A549 (cell line): ENCODE measurements at regions not wholly inside any gene's neighbourhood (a gene's known extent, or its start where the extent isn't known, plus 50 kb on each side); places are given as distances from the start of the nearest gene placed in this dataset.

Source experiments
- CHD4 ChIP-seq: fragments of 200-600 bp; sonication (generic); IDR thresholded peaks from 2 replicates; pipeline ENCODE4 v1.6.1; 2016; ENCODE audit warnings: antibody characterized with exemption, mild to moderate bottlenecking, borderline replicate concordance
- EP300 ChIP-seq, 2 experiments: fragments of >200 bp; sonication (Bioruptor Twin); formaldehyde crosslinking; IDR thresholded peaks; 2 replicates in 1 of 2; 3 replicates in 1 of 2; pipeline ENCODE4 v1.6.1; 2016 to 2017
- JUNB ChIP-seq: fragments of >200 bp; sonication (Bioruptor Twin); formaldehyde crosslinking; IDR thresholded peaks from 2 replicates; pipeline ENCODE4 v1.6.1; 2016
- KDM5A ChIP-seq: fragments of 200-600 bp; sonication (generic); IDR thresholded peaks from 2 replicates; pipeline ENCODE4 v1.6.1; 2016; ENCODE audit warnings: antibody characterized with exemption, mild to moderate bottlenecking
- PHF8 ChIP-seq: fragments of 200-600 bp; sonication (generic); IDR thresholded peaks from 2 replicates; pipeline ENCODE4 v1.6.1; 2016; ENCODE audit warnings: low read depth, mild to moderate bottlenecking, antibody characterized with exemption, moderate library complexity, borderline replicate concordance
- POLR2A ChIP-seq: IDR thresholded peaks from 2 replicates; pipeline ENCODE4 v1.6.1; 2012; ENCODE audit warnings: mild to moderate bottlenecking, low read length
- RCOR1 ChIP-seq: fragments of 150-350 bp; IDR thresholded peaks from 2 replicates; pipeline ENCODE4 v1.6.1; 2014; ENCODE audit warnings: antibody characterized with exemption, low read length, low read depth
- RFX5 ChIP-seq: fragments of 450-650 bp; IDR thresholded peaks from 2 replicates; pipeline ENCODE4 v1.7.1; 2014; ENCODE audit warnings: antibody characterized with exemption, mild to moderate bottlenecking, moderate library complexity
- SMC3 ChIP-seq: fragments of >200 bp; sonication (Bioruptor Twin); formaldehyde crosslinking; IDR thresholded peaks from 3 replicates; pipeline ENCODE4 v1.6.1; 2018; ENCODE audit warnings: inconsistent platforms
- TF ChIP-seq, protein P1 (sequence below): fragments of >200 bp; sonication (Bioruptor Twin); formaldehyde crosslinking; IDR thresholded peaks from 3 replicates; pipeline ENCODE4 v1.5.1; 2016
- TF ChIP-seq, protein P2 (sequence below): fragments of >200 bp; sonication (Bioruptor Twin); formaldehyde crosslinking; IDR thresholded peaks from 2 replicates; pipeline ENCODE4 v1.6.1; 2016
- TF ChIP-seq, protein P3 (sequence below): fragments of >200 bp; sonication (Bioruptor Twin); formaldehyde crosslinking; IDR thresholded peaks from 3 replicates; pipeline ENCODE4 v1.6.1; 2016
- TF ChIP-seq, protein P4 (sequence below): fragments of 150-350 bp; IDR thresholded peaks from 2 replicates; pipeline ENCODE4 v1.6.1; 2014; ENCODE audit warnings: low read depth, mild to moderate bottlenecking, low read length

DNA sequence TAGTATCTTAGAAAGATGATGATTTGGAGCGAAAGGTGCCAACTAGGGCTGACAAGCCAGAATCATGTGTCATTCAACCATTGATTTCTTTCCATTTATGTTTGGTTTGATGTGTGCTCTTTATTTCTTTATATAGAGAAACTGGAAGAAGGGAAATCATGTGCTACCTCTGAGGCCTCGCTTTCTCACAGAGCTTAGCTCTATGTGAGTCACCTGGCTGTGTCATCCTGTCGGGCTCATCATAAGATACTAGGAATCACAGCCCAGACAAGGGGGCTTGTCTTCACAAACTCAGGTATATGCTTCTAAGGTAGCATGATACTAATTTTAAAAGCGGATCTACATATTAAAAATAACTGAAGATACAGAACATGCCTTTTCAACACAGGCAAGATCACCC, 81.7 kb upstream of the GPM6B start:
- TF ChIP-seq, protein P1, sequence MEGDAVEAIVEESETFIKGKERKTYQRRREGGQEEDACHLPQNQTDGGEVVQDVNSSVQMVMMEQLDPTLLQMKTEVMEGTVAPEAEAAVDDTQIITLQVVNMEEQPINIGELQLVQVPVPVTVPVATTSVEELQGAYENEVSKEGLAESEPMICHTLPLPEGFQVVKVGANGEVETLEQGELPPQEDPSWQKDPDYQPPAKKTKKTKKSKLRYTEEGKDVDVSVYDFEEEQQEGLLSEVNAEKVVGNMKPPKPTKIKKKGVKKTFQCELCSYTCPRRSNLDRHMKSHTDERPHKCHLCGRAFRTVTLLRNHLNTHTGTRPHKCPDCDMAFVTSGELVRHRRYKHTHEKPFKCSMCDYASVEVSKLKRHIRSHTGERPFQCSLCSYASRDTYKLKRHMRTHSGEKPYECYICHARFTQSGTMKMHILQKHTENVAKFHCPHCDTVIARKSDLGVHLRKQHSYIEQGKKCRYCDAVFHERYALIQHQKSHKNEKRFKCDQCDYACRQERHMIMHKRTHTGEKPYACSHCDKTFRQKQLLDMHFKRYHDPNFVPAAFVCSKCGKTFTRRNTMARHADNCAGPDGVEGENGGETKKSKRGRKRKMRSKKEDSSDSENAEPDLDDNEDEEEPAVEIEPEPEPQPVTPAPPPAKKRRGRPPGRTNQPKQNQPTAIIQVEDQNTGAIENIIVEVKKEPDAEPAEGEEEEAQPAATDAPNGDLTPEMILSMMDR: no peak
- no peak for TF ChIP-seq RFX5
- no peak for TF ChIP-seq CHD4
- TF ChIP-seq RCOR1: no peak
- no peak for TF ChIP-seq KDM5A
- TF ChIP-seq, protein P2, sequence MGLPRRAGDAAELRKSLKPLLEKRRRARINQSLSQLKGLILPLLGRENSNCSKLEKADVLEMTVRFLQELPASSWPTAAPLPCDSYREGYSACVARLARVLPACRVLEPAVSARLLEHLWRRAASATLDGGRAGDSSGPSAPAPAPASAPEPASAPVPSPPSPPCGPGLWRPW: no peak
- TF ChIP-seq JUNB: no peak
- TF ChIP-seq, protein P3, sequence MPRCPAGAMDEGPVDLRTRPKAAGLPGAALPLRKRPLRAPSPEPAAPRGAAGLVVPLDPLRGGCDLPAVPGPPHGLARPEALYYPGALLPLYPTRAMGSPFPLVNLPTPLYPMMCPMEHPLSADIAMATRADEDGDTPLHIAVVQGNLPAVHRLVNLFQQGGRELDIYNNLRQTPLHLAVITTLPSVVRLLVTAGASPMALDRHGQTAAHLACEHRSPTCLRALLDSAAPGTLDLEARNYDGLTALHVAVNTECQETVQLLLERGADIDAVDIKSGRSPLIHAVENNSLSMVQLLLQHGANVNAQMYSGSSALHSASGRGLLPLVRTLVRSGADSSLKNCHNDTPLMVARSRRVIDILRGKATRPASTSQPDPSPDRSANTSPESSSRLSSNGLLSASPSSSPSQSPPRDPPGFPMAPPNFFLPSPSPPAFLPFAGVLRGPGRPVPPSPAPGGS: no peak
- no peak for TF ChIP-seq POLR2A
- TF ChIP-seq, protein P4, sequence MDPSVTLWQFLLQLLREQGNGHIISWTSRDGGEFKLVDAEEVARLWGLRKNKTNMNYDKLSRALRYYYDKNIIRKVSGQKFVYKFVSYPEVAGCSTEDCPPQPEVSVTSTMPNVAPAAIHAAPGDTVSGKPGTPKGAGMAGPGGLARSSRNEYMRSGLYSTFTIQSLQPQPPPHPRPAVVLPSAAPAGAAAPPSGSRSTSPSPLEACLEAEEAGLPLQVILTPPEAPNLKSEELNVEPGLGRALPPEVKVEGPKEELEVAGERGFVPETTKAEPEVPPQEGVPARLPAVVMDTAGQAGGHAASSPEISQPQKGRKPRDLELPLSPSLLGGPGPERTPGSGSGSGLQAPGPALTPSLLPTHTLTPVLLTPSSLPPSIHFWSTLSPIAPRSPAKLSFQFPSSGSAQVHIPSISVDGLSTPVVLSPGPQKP: no peak
- no peak for TF ChIP-seq EP300 (IDR thresholded peaks at IDR 0.05)
- no peak for TF ChIP-seq SMC3
- no peak for TF ChIP-seq PHF8
